PFSK-1 (cell line): ENCODE measurements at regions not wholly inside any gene's neighbourhood (a gene's known extent, or its start where the extent isn't known, plus 50 kb on each side); places are given as distances from the start of the nearest gene placed in this dataset.

Experiments
- FOXP2 ChIP-seq: optimal IDR thresholded peaks from 2 replicates; pipeline ENCODE3; 2011; ENCODE audit warnings: borderline replicate concordance, control low read depth, inconsistent platforms; ENCODE audit not compliant: insufficient read depth; ENCODE audit errors: extremely low read length, extremely low read depth
- POLR2AphosphoS5 ChIP-seq: IDR thresholded peaks from 2 replicates; pipeline ENCODE4 v1.6.1; 2012; ENCODE audit warnings: low read depth, mild to moderate bottlenecking, control low read depth, low read length, moderate library complexity
- SIN3A ChIP-seq: IDR thresholded peaks from 2 replicates; pipeline ENCODE4 v1.6.1; 2012; ENCODE audit warnings: mild to moderate bottlenecking, low read length, moderate library complexity, borderline replicate concordance; ENCODE audit not compliant: insufficient read depth
- TAF1 ChIP-seq: IDR thresholded peaks from 2 replicates; pipeline ENCODE4 v1.6.1; 2012; ENCODE audit warnings: low read length, control low read depth, borderline replicate concordance; ENCODE audit not compliant: insufficient read depth
- TF ChIP-seq, protein P1 (sequence below), 2 experiments: IDR thresholded peaks; 2 replicates each; pipeline versions ENCODE4 v1.6.1 to v1.8.0; 2011 to 2012; ENCODE audit warnings: low read depth in 2 of 2, low read length in 2 of 2, control low read depth in 1 of 2, inconsistent platforms in 1 of 2, mild to moderate bottlenecking in 1 of 2, moderate library complexity in 1 of 2; ENCODE audit not compliant: insufficient read depth in 1 of 2

DNA sequence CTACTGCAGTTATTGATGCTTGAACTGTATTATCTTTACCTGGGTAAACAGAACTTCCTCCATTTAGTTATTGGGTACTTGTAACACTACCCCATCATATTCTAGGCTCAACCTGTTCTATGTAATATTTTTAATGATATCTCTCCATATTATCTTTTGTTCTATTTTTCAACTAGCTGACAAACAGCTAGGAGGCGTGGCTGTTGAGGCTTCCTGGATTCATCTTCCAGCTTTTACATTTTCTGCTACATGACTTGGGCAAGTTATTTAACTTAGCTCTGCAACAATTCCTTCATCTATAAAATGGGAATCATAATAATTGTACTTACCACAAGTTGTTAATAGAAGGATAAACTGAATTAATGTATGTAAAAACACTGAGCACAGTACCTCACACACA lies 349.3 kb downstream of the PTTG2 start:
- TF ChIP-seq POLR2AphosphoS5 (no peak), SIN3A (no peak), TAF1 (no peak), FOXP2 (no peak)
- TF ChIP-seq, protein P1, sequence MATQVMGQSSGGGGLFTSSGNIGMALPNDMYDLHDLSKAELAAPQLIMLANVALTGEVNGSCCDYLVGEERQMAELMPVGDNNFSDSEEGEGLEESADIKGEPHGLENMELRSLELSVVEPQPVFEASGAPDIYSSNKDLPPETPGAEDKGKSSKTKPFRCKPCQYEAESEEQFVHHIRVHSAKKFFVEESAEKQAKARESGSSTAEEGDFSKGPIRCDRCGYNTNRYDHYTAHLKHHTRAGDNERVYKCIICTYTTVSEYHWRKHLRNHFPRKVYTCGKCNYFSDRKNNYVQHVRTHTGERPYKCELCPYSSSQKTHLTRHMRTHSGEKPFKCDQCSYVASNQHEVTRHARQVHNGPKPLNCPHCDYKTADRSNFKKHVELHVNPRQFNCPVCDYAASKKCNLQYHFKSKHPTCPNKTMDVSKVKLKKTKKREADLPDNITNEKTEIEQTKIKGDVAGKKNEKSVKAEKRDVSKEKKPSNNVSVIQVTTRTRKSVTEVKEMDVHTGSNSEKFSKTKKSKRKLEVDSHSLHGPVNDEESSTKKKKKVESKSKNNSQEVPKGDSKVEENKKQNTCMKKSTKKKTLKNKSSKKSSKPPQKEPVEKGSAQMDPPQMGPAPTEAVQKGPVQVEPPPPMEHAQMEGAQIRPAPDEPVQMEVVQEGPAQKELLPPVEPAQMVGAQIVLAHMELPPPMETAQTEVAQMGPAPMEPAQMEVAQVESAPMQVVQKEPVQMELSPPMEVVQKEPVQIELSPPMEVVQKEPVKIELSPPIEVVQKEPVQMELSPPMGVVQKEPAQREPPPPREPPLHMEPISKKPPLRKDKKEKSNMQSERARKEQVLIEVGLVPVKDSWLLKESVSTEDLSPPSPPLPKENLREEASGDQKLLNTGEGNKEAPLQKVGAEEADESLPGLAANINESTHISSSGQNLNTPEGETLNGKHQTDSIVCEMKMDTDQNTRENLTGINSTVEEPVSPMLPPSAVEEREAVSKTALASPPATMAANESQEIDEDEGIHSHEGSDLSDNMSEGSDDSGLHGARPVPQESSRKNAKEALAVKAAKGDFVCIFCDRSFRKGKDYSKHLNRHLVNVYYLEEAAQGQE (IDR thresholded peaks at IDR 0.05; ENCODE audit: insufficient read depth in 1 of 2, low read depth in 2 of 2, low read length in 2 of 2) = no peak

DNA sequence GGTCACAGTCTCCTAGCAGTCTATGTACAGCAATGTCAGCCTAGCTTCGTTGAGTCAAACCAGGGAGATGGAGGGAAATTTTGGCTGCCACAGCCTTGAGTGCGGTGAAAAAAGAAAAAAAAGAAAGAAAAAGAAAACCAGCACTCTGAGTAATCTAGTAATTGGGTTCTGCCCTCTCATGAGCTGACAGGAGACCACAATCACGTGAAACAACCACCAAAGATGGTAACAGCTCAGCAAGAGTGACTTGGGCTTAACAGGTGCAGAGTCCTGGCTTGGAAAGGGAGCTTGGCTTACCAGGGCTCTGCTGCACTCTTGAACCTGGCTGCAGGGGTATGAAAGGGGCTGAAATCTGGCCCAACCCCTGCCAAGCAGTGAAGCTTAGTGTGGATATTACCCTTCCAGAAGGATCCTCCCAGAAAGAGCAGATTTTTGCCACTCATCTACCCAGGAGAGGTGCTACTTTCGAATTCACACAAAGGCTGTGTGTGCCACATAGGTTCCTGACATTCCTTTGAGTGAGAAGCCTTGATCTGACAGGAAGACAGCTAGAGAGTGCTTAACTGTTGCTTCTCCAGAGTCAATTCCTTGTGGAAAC lies 350.3 kb downstream of the PTTG2 start:
- TF ChIP-seq SIN3A = no peak
- no peak for TF ChIP-seq FOXP2
- TF ChIP-seq TAF1 = no peak
- TF ChIP-seq POLR2AphosphoS5 = no peak
- TF ChIP-seq, protein P1 (IDR thresholded peaks at IDR 0.05; ENCODE audit: insufficient read depth in 1 of 2, low read depth in 2 of 2, low read length in 2 of 2) = no peak

GRCh38 chr4:38311495-38312126 lies 351.4 kb downstream of the PTTG2 start:
- TF ChIP-seq POLR2AphosphoS5 (no peak), TAF1 (no peak)
- TF ChIP-seq, protein P1 (IDR thresholded peaks at IDR 0.05; ENCODE audit: insufficient read depth in 1 of 2, low read depth in 2 of 2, low read length in 2 of 2) = no peak

- TF ChIP-seq, protein P1 (IDR thresholded peaks at IDR 0.05; ENCODE audit: insufficient read depth in 1 of 2, low read depth in 2 of 2, low read length in 2 of 2) = no peak
- no peak for TF ChIP-seq POLR2AphosphoS5
- TF ChIP-seq SIN3A = no peak
- no peak for TF ChIP-seq FOXP2
- no peak for TF ChIP-seq TAF1
Observed at GRCh38 chr4:38313175-38313574, 350.8 kb upstream of the KLF3 start.
